GM19455 (cell line): ENCODE measurements at regions not wholly inside any gene's neighbourhood (a gene's known extent, or its start where the extent isn't known, plus 50 kb on each side); places are given as distances from the start of the nearest gene placed in this dataset.

Experiments used
- ATAC-seq: cut with Tn5 transposase; IDR thresholded peaks from one replicate; pipeline ENCODE4 v1.9.1; 2021; ENCODE audit not compliant: unreplicated experiment

- ATAC-seq, result no peak
Measured at GRCh38 chr21:16533692-16534407, 804.1 kb downstream of the USP25 start.

DNA sequence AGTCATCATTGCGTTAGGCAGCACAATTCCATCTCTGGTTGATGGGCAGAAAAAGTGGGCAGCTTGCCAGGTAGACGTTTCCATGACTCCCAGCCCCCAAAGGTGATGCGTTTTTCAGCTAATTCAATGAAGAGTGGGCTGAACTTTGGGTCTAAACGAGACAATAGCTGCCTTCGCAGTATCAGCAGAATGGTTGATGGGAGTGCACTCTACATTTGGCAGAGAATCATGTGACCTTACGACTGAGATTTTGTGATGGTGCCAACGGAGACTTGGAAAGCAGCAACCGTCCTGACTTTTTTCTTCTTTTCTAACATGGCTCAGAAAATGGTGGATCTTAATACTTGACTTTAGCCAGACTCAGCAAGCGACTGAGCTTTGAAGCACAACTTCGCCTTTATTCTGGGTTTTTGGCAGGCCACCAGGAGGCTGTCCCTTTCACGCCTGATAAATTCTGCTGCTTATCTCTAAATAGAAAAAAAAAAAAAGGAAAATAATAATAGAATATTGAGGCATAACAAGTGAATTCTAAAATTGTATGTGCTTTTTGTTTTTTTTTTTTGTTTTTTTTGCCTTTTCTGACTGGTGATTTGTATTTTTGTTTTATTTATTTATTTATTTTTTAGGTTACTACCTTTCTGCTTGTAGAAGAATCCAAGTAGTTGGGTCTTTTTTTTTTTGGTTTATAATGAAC is 804.8 kb downstream of the USP25 start:
- ATAC-seq, result no peak

GRCh38 chr21:16535102-16535422 is 805.3 kb downstream of the USP25 start:
- ATAC-seq, result no peak

DNA sequence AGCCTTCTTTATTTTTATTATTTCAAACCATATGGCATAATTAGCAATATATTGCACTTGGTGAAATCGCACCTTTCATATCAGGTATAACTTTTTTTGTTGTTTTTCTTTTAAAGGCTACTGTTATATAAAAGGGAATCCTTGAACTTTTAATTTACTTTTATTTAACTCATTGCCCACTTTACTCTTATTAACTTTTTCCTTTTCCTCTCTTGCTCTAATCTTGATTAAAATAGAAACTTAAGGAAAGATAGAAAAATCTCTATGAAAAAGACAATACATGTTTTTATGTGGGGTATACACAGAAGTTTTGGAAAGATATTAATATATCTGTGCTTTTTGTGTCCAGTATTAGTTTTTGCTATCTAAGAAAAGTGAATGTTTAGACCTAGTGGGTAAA is 805.8 kb downstream of the USP25 start:
- no peak for ATAC-seq

- no peak for ATAC-seq
Measured at GRCh38 chr21:16536140-16536539, 806.4 kb downstream of the USP25 start.

DNA sequence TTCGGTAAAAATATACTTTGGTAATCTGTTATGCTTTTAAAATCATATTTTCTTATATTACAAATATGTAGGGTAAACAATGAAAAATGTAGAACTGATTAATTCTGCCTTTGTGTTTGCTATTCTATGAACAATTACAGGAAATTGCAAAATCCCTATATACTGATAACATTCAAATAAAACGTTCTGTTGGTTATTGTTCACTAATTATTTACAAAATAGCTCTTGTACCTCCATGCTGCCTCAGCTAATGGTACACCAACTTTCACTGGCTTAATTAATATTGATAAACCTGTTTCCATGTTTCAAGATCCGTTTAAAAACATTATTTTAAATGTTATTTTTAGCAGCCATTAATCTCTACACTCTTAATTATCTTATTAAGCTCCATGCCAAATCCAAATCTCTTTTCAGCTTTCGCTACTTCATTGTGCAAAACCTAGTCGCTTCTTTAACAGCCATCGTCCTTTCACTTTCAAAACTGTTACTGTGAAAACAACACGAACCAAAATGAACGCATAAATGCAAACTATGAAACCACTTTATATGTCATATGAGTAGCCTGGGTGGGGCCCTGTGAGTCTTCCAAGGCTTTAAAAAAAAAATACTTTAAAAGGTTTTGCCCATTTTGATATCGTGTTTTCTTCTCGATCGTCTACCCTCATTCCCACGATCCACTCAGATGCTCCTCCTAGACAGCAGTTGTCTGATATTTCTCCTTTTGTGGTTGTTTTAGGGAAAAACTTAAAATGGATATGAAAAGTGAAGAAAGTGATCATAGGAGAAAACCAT is 807.1 kb downstream of the USP25 start:
- no peak for ATAC-seq

GRCh38 chr21:16537501-16537900 is 807.7 kb downstream of the USP25 start:
- no peak for ATAC-seq

- ATAC-seq, result no peak
Measured at GRCh38 chr21:16538405-16538804, 808.6 kb downstream of the USP25 start.

DNA sequence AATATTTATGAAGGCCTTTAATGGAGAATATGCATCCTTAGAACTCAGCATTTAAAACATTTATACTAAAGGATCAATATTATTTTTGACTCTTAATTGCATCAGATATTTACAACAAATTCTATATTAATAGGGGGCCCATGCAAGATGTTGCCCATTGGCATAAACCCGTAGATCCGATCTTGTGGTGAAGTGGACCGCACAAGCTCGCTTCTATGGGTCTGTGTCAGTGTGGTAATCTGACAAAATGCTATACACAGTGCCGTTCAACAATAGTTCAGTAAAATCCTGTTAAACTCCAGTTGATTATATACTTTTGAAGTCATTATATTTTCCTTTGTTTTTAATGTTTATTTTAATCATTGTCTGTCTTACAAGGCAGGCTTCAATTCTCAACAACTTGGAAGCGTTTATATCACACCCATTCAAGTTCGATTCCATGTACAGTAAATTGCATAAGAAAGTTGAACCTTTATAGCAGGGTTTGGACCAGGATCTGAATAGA is 809.2 kb downstream of the USP25 start:
- ATAC-seq, result no peak

DNA sequence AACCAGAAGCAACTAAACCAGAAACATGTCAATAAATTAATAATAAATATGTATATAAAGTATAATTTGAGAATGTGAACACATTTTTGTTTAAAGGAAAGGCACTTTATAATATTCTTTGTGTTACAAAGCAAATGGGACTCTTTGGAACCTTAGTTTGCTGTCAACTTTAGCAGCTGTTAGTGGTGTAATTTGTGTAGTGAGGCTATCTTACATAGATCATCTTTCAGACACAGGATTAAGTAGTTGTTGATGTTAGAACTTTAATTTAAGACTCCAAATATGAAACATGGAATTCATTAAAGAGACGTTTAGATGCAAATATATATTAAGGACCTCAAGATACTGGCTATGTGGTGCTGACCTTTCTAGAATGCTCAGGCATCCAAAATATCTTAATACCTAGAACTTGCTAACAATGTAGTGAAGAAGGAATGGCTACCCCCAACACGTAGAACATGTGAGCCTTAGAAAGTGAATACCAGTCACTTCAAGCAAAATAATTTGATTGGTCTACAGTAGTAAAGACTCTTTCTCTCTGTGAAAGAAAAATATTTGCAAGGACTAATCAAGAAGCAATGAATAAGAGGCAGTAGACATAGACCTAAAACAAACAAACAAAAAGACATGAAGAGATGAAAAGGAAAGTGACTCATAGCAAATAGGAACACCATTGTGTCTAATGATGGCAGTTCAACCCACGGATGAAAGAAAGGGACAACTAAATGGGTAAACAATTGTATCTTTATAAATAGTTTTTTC is 811.4 kb downstream of the USP25 start:
- ATAC-seq, result no peak

DNA sequence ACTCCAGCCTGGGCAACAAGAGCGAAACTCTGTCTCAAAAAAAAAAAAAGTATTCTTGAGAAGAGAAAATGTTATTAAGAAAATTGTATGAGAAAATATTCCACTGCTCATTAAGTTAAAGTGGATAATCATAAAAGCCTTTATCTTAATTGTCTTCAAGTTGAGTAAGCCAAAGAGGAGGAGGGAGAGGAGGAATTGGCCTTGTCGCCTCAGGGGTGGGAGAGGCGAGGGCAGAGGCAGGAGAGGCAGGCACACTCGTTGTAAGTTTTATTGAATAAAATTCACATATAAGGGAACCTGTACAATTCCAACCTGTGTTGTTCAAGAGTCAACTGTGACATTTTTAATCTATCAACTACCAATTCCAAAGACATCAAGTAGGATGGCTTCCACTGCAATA is 820.3 kb downstream of the USP25 start:
- no peak for ATAC-seq

DNA sequence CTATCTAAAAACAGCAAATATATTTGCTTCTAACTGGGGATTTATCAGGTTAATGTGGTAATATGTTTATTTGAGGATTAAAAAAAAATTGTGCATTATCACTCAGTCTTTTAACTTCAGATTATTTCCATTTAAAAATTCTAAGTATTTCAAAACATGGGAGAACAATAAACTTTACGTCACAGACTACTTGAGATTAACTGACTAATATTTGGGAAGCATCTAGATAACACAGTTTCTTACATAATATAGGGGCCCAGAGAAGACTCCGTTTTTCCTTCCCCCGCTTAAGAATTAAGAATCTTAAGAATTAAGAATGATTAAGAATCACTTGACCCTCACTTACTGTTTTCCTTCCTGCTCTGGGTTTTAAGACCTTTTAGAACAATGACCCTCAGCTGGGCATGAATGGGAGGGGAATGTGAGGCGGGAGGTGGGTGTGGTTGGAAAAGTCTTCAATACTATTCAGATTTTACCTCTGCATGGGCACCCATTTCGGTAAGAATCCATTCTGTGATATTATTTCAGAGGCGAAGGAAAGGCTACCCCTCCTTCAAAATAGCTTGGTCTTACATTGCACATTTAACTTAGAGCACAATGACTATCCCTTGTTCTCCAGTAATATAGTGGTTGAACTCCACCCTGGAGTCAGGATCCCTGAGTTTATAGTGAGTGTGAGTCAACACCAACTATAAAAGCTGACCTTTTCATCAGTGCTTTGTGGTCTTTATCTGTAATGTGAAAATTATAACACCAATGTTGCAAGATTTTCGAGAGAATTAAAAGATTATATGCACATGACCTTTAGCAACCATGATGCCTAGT is 821.3 kb downstream of the USP25 start:
- no peak for ATAC-seq

- no peak for ATAC-seq
Measured at GRCh38 chr21:16552880-16553279, 823.1 kb downstream of the USP25 start.

GRCh38 chr21:16554503-16554902 is 824.7 kb downstream of the USP25 start:
- no peak for ATAC-seq

DNA sequence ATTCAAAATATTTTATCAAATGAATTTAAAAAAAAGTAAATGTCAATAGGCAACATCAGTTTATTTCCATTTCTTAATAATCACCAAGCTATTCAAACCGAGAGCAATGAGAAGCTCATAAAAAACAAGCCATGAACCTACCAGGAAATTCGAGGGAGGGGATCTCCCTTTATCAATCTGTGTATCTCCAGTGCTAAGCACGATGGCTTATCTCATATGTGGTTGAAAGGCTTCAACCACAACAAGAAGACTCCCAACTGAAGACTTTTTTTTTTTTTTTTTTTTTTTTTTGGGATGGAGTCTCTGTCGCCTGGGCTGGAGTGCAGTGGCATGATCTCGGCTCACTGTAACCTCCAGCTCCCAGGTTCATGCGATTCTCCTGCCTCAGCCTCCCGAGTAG is 833.3 kb downstream of the USP25 start:
- ATAC-seq, result no peak

DNA sequence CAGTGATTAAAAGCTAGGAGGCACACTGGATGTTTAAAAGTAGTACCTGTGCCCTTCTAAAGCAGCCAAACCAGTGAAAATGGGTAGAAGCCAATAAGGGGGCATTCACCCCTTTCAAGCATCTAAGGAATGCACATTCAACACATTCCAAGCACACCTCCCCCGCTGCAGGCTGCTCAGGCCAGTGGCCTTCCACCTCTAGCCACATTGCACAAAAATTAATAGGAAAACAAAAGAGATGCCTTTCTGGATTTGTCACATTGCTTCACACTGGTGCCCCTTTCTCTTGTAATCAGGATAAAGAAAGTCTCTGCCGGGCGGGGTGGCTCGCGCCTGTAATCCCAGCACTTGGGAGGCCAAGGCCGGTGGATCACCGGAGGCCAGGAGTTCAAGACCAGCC is 834.0 kb downstream of the USP25 start:
- ATAC-seq, result no peak

GRCh38 chr21:16568244-16568643 is 838.5 kb downstream of the USP25 start:
- ATAC-seq, result no peak

DNA sequence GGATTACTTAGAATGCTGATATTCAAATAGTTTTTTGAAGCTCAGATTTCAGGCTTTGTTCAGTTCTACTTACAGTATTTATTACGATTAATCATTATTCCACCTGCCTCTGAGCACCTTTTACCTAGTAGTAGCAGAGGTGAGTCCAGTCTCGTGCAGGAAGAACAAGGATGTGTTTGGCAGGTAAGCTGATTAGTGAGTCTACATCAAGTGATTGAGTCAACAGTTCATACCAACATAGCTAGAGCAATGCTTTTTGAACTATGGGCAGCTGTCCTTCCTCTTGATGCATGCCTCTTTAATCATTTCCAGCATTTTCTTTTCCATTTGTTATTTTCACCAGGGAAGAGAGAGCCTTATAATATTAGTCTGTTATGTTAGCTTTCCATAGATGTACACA is 838.9 kb downstream of the USP25 start:
- ATAC-seq, result no peak

DNA sequence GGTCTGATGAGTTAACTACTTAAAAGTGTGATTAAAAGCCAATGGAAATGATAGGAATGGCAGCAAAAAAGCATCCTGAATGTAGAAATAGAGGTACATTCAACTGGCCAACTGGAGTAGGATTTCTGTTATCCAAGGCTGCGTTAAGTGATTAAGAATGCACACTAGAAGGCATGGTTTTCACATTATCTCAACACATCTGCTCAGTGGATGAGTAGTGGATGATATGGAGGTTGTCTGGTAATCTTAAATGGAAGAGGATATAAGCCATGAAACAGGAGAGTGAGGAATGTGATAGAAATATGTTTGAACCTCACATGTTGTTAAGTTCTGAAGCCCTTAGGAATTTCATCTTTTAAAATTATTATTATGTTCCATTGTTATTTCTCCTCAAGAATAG is 839.9 kb downstream of the USP25 start:
- ATAC-seq, result no peak

DNA sequence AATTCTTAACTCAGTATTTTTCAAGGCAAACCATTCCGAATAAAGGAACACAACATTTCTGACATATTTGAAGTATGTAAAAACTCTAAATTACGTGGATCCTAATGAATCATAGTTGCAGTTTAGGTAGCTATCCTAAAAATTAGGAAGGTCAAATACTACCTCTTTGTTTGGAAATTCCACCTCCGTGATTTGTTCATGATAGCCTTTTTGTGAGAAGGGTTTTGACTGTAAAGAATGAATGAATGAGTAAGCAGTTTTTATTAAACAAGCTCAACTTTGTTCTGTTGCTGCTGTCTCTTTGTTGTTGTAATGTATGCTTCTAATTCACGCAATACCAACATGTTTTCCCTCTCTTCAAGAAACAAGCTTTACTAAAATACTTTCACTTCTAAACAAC is 840.4 kb downstream of the USP25 start:
- ATAC-seq, result no peak
